HG03108 (cell line): ENCODE measurements at regions not wholly inside any gene's neighbourhood (a gene's known extent, or its start where the extent isn't known, plus 50 kb on each side); places are given as distances from the start of the nearest gene placed in this dataset.

ENCODE experiments used
- ATAC-seq: cut with Tn5 transposase; IDR thresholded peaks from one replicate; pipeline ENCODE4 v1.9.1; 2021; ENCODE audit warnings: moderate library complexity; ENCODE audit not compliant: unreplicated experiment

DNA sequence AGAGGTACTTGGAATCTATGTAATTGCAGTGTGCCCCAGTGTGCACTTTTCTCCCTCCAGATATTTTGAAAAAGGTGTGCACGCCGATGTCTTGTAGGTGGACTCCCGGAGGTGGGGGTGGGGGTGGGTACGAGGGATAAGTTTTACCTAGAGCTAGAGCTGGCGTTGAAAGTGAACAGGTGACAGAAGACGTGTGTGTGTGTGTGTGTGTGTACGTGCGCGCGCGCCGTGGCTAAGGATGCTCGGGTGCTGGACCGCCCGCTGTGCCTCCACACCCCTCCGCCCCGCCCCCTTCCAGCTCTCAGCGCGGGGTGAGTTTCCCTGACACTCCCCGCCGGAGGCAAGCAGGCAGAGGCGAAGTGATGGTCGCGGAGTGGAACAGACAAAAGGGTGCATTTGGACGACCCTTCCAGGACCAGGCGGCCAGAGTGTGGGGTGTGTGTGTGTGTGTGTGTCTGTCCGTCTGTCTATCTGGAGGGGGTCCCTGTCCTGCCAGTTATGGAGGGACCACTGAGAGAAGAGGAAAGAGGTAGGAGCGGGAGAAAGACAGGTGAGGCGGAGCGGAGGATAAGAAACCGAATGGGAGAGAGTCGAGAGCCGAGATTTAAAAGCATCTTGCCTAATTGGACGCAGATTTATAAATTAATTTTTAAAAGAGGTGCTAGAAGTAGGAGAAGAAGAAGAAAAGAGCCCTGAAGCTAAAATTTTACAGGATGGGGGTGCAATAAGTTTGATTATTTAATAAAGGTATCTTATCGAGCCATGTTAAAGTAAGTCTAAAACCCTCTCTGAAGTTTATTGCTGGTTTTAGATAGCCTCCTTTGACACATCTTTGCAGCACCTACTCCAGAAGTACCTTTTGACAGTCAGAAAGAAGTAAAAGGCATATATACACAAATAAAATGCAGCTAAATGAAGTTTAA, 335.8 kb upstream of the THRB start:
- ATAC-seq: no peak

DNA sequence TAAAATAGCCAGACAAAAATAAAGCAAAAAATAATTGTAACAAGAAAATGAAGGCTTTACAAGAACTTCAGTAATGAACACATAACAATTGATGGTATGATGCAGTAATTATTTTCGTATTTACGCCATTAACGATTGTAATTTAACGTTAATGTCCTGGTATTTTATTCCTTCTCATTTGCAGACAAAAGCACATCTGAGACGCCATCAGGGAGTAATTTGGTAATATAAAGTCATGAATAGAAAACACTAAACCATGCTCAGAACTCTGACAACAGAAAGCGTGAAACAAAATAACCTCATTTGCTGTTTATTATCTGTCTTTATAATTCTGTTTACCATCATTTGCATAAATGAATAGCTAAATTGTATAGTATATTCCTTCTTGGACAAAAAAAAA, 336.6 kb upstream of the THRB start:
- ATAC-seq: no peak

DNA sequence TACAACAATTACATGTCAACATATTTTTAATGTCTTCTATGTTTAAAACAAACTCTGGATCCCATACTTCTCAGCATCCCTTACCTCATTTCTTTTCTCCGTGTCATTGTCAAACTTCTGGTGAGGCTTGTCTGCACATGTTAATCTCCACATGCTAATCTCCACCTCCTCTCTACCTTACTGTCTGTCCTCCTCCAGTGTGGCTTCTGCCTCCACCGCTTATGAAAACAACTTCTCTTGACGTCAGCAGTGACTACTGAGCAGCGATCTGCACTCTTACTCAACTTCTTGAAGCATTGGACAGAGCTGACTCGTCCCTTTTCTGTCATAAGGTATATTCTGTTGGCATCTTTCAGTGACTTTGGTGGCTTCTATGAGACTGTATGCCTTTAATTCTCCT, 338.2 kb upstream of the THRB start:
- ATAC-seq: no peak

DNA sequence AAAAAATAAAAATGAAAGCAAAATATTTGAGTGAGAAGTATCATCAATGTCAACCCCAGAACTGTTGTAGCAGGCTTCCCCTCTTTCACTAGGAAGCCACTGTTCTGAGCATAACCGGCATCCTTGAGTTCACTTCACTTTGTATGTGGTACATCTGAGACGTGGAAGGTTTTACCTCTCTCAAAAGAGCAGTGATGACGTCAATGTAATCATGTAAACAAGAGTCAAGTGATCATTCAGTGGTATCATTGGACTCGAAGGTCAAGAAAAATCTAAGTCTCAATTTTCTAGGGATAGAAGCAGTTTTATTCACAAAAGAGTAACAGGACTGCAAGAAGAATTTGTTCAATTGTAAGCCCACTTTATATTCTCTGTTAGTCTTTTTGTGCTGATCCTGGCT, 339.8 kb upstream of the THRB start:
- no peak for ATAC-seq

DNA sequence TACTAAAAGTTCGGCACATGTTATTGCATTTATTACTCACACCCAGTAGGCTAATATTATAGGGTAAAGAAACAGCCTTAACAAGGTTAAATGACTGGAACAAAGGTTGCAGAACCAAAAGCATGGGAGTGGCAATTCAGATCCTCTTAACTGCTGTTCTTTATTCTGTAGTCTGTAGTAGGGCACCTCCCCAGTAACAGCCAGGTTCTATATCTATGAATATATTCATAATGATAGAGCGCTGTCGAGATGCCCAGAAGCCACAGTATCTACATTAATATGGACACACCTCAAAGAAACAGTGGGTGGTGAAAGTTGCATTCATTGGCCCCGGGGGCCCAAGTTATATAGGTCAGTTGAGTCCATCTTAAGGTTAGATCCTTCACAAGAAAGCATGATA, 340.9 kb upstream of the THRB start:
- no peak for ATAC-seq

DNA sequence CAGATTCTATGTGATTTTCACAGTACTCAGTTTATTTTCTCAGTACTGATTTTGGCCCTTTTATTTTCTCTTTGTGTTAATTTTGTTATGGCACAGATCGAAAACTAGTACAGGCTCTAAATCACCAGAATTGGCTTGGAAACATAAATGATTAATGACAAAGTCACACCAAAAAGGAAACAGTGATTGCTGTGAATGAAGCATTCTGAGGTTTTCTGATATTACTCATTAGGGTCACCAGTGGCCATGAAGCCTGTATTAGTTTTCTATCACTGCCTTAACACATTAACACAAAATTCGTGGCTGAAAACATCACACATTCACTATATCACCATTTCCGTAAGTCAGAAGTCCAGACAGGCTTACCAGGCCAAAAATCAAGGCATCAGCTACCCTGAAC, 343.0 kb upstream of the THRB start:
- ATAC-seq: no peak

DNA sequence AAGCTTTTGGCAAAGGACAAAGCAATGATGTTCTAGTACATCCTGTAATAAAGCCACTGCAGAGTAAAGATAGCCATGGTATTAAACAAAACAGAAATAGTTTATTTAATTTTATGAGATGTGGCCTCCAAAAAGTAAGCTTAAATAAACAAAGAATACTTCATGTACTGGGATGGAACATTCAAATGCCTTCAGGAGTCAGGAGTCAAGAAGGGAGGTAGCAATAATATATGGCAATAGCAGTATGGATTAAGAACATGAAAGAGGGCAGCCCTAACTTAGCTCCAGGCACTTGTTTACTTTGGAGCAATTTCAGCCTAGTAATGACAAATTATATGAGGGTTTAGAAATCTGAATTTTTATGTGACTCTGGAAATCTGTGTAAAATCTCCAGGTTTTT, 343.9 kb upstream of the THRB start:
- no peak for ATAC-seq

DNA sequence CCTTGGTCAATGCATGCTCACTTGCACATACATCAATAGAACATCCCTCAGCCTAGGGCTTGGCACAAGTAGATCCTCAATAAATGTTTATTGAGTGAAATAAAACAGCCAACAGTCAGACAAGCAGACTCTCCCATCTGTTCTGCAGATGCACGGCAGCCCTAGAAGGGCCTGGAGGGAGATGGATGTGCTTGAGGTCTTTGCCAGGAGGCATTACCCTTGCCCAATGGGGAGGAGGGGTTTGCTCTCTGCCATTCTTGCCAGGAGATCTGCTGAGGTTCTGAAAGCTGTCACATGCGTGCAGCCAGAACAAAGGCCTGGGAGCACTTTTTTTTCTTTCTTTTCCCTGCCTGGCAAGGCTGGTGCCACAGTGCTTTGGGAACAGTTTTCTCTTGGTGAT, 349.3 kb upstream of the THRB start:
- no peak for ATAC-seq

DNA sequence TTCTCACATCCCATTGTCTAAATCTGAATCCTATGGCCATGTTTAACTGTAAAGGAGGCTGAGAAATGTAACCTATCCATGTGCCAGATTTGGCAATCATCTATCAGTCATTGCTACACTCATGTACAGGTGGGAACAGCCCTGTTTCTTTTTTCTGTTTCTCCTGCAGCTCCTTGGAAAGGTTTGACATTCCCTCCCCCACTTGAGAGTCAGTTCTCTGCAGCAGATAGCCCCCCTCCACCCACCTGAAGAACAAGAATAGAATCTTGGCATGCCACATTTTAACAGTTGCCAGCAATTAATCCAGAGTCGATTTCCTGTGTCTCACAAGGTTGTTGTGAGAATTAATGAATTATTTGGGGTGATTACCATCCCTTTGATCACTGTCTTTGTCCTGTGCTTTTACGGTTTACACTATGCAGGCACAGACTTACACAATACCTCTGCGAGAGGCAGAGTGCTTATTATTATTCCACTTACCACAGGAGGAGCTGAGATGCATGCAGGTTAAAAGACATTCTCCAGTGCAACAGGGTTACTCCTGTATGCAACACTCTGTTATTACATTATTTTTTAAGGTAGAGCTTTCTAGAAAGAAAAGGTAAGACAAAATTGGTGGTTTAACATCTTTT, 351.0 kb upstream of the THRB start:
- ATAC-seq: no peak

DNA sequence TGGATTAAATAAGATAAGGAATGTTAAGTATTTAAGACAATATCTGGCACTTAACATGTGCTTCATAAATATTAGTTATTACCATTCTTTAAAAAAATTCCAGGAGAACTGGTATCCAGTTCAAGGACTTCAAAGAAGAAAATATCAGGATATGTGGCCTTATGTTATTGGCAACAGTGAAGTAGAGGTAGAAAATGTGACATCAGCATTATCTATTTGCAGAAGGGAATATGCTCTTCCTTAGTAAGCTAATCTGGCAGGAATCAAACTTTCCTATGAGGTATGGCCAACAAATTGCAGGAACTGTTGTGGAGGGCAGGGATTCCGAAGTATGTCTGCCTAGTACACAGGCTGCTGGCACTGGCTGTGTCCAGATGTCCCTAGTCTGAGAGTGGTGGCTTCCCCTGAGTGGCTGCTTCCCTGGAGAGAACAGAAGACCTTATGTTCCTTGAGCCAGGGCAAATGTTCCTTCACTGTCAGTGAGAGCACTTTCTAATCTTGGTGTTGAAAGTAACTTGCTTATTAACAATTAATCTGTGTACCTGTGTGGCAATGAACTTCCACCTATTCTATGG, 351.7 kb upstream of the THRB start:
- no peak for ATAC-seq

DNA sequence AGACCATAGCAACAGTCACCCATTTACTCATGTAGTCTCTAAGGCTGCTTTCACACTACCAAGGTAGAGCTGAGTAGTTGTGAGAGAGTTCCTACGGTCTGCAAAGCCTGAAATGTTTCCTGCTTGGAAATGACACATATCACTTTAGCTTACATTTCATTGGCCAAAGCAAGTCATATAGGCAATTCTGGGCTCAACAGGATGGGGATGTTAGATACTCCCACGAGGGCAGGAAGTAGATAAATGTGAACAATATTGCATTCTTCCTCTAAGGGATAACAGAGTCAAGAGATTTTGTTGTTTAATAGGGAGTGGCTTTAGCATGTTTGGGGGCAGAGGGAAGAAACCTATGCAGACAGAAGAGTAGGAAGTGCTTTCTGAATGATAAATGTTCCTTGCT, 355.6 kb upstream of the THRB start:
- no peak for ATAC-seq

DNA sequence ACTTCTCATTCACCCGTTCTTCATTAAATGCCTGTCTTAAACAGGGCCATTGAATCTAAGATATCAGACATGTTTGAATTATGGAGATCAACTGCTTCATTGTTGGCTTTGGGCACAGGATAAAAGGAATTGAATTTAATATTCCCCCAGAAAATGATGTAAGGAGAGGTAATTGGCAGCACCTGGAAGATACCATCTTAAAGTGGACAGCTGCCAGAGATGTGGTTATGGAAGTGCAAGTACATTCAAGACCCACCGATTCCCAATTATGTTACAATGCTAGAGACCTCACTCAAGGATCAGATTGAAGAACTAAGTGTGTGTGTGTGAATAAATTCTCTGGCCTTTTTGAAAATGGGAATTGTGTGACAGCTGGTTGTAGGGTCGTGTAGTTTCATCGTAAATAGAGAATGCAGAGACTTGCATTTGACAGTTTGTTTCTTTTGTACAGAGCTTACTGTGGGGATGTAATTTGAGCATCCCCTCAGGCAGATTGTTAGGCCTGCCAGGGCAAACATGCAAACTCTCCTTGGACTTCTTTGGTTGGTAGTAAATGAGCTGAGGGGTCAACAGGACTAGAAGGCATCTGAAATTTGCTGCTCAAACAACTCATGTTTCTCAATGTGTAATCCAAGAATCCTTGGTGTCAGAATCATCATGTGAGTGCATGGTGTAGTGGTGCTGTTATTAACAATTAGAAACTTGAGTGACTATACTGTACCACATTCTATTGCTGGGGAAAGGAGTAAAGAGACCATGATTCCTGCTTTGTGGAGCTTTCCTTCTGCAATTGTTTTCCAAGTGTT, 359.2 kb upstream of the THRB start:
- ATAC-seq: no peak

DNA sequence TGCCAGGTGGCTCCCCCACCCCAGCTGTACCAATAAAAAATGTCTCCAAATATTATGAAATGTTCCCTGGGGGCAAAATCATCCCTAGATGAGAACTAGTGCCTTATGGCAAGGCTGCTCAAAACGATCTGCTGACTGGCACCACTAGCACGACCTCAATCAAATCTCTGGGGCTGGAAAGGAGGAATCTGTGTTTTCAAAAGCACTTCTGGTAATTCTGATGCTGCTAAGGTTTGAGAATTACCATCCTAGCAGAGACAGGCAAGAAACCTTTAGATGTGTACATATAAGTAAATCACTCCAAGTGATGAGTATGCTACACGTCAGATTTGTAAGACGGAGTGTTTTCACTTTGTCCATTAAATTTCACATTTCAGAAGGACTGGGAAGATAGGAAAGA, 360.1 kb upstream of the THRB start:
- ATAC-seq: no peak

DNA sequence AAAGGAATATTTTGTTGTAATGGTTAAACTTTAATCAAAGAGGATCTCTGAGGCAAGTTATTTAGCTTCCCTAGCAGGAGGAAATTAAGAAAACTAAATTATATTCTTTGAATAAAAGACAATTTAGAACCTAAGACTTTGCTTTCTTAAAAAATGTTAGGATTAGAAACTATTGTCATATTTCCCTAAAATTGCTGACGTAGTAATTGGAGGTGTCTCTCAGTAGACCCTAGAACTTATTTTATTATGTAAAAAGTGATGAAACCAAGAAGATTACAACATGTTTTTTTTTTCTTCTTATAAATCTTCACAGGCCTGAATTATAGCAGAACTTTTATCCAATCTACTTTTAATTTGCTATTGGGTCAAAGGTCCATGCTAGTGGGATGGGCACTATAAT, 363.3 kb upstream of the THRB start:
- ATAC-seq: no peak

DNA sequence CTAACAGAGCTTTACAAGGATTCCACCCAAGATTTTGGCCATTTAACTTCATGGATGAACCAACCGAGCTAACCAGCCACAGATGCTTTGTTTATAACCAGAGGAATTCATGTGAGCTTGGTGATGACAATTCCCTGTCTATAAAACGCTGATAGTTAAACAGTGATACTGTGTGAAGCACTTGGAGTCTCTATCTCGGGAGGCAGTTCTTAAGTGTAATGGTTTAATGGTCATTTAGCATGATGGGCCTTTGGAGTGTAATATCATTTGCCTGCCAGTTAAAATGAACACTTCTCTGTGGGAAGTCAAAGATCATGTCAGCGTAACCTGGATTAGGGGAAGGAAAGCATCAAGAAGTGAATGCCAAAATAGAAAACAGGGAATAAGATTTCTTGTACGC, 368.6 kb upstream of the THRB start:
- ATAC-seq: no peak

DNA sequence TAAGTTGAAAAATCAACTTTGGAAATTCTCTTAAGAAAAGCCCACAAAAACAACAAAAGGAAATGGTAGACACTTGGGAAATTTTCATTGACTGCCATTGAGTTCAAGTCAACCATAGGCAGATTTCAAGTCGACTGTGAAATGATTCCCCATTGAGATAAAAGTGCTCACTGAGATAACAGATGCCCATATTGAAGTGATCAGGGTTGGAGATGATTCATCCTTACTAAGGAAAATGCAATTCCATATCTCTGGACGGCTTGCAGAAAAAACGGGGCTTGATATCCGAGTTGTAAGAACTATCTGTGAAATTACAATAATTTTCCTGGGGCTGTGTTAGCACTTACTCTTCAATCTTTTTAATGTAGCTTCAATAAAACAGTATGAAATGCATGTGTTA, 373.1 kb upstream of the THRB start:
- no peak for ATAC-seq

DNA sequence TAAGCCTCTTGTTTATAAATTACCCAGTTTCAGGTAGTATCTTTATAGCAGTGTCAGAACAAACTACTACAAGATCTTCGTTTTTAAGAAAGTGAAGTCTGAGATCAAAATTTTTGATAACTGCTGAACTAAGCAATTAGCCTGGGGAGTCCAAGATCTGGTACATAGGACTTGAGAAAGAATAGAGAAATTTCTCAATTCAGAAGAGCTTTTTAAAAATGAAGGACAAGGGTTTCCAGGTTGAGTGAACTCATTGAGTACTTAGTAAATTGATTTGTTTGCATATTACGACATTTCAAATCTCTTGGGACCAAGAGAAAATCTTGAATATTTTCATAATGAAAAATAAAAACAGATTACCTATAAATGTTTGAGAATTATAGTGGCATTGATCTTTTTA, 386.6 kb upstream of the THRB start:
- no peak for ATAC-seq

DNA sequence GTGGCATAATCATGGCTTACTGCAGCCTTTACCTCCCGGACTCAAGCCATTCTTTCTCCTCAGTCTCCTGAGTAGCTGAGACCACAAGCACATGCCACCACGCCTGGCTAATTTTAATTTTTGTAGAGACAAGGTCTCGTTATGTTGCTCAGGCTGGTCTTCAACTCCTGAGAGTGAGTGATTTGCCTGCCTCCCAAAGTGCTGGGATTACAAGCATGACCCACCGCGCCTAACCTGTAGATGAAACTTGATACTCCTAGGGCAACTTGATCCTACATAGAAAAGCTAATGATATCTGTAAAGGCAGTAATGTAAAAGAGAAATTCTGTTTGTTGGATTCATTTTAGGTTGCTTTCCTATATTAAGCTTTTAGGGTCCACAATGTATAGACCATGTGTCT, 391.9 kb upstream of the THRB start:
- ATAC-seq: no peak

DNA sequence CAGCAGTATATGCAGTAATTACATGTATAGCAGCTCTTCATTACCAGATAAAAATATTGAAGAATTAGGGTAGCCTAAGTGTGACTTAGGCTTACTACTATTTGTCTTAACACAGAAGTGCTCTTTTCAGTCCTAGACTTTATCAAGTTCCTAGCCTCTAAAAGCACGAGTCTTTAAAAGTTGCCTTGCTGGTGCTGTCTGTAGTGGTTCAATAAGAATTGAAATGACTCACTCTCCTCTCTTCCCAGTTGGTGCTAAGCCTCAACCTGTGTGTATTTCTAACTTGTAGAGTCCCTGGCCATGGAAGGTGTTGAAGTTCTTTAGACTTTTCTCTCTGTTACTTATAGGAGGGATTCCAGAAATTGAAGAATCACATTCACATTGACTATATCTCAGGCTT, 395.4 kb upstream of the THRB start:
- no peak for ATAC-seq

DNA sequence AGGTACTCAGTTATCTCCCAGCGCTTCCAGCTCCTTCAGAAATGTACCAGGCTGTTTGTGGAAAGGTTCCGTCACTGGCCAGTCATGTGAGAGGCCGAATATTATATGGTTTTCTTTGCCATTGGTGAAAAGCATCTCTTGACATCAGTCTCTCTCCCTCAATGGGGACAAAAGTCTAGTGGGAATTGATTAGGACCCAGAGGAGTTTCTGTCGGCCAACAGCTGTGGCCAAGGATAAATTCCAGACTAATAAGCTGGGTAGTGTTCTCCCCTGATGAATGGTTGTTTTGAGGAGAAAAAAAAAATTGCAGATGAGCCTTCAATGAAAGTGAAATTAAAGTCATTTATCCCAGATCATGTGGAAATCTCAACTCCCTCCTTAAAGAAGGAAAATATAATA, 404.7 kb upstream of the THRB start:
- ATAC-seq: no peak

DNA sequence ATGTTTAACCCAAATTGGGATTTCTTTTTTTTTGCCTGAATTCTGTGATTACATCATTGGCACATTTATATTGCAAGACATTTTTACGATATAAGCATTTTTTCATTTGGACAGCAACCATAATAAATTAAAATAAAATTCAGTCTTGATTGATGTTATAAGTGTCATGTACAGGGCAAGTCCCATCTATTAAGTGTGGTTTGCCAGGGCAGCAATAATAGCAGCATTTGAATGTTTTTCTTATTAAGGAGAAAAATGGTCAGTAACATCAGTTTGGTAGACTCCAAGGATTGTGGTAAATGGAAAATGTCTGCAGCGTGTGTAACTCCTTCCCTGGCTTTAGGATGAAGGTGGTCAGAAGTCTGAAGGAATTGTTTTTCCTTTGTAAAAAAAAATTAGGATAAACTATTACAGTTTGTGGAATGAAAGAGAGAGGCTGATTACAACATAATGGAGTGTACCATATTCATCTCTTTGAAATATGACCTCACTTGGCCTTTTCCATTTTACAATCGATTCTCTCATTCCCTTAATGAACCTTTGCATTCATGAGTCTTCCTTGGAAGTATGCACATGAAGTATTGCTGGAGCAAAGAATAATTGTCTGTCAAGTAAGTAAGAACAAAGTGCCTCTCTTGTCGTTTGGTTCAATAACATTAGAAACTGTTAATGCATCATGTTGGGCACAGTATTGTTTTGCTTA, 405.4 kb upstream of the THRB start:
- ATAC-seq: no peak
